Right lobe of liver (tissue), 6 donors: ENCODE measurements at regions not wholly inside any gene's neighbourhood (a gene's known extent, or its start where the extent isn't known, plus 50 kb on each side); places are given as distances from the start of the nearest gene placed in this dataset.
A peak's percentile ranks its signal among the peaks of the same experiment; 100 is the strongest.

Source experiments
- ATAC-seq, 4 donors: fragments of 200-7000 bp; cut with Tn5 transposase; one replicate each; pipeline ENCODE4 v1.9.1; 2020; ENCODE audit warnings: mild to moderate bottlenecking in 4 of 4, moderate library complexity in 4 of 4
- DNase-seq, 3 donors: peaks; one replicate each; pipeline ENCODE4 v3.0.0-alpha.2; 2020
- H3K27ac ChIP-seq, 3 donors: fragments of 200-600 bp; one replicate each; pipeline ENCODE4 v1.8.0; 2022
- H3K27me3 ChIP-seq, 2 donors: fragments of 200-600 bp; one replicate each; pipeline ENCODE4 v1.8.0; 2022
- H3K36me3 ChIP-seq, 4 donors: fragments of 200-600 bp; sonication (generic) in 1 of 4; one replicate each; pipeline versions ENCODE4 v1.5.1 to v1.8.0; 2017 to 2022; ENCODE audit warnings: control low read depth in 1 of 4
- H3K4me1 ChIP-seq, 4 donors: fragments of 200-600 bp; sonication (generic) in 1 of 4; one replicate each; pipeline versions ENCODE4 v1.5.1 to v1.8.0; 2017 to 2022; ENCODE audit warnings: control low read depth in 1 of 4
- H3K4me3 ChIP-seq, 3 donors: fragments of 200-600 bp; one replicate each; pipeline ENCODE4 v1.8.0; 2022
- H3K9me3 ChIP-seq, 4 donors: fragments of 200-600 bp; sonication (generic) in 1 of 4; one replicate each; pipeline versions ENCODE4 v1.5.1 to v1.8.0; 2017 to 2022; ENCODE audit warnings: control low read depth in 1 of 4
- POLR2A ChIP-seq: fragments of 450-650 bp; IDR thresholded peaks from one replicate; pipeline ENCODE4 v1.6.1; 2017; ENCODE audit warnings: antibody characterized with exemption, mild to moderate bottlenecking
- WGBS: methylation state at CpG from one replicate; pipeline ENCODE4 v1.1.6; 2018; ENCODE audit warnings: low coverage, low lambda C conversion rate; ENCODE audit not compliant: insufficient coverage; ENCODE audit errors: missing lambda C conversion rate; 5-methylcytosine and 5-hydroxymethylcytosine counted together
- intact Hi-C, 2 donors: fragments of 100-400 bp; cut with DNase I; formaldehyde crosslinking; loops; one replicate each; pipeline versions ENCODE4 v1.11.2 to v1.14.1; 2022
- TF ChIP-seq, protein P1 (sequence below), 4 donors: fragments of 200-600 bp in 3 of 4; fragments of 450-650 bp in 1 of 4; IDR thresholded peaks; one replicate each; pipeline versions ENCODE4 v1.5.1 to v1.8.0; 2016 to 2022; ENCODE audit warnings: antibody characterized with exemption in 4 of 4, mild to moderate bottlenecking in 2 of 4
- donor health status: DM: no; HTN: yes; CAD: no.
- donor health status: DM: no; HTN: no; CAD: no.
- donor health status: DM: no; HTN: no; CAD: no.
- donor health status: DM: no; HTN: yes; CAD: no.
- donor health status: DM: no; HTN: yes; CAD: no.

DNA sequence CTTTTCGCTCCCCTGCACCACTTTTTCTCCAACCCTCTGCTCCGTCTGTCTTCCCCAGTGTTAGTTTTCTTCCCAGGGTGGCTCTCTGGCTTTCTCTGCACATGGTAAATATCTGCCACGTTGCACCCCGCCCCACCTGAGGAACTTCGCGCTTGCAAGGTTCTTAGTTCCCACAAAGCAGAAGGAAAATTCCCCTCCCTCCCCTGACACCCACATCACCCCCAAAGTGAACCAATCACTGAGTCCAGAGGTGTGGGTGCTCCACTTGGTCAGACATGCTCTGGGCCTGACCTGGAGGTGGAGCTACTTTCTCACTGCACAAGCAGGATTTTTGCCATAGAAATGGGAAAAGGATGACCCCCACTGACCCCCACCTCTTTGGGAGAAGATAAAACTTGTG is 415.0 kb downstream of the FUT8 start:
- WGBS = 33% methylated on average over 6 of the region's 6 CpGs
- ATAC-seq = no peak

GRCh38 chr14:65828396-65828795 is 415.9 kb downstream of the FUT8 start:
- no peaks in the 10 kb centered on the region for H3K4me1 ChIP-seq
- no peak overlapping the region for H3K27ac ChIP-seq
- no peaks in the 10 kb centered on the region for H3K9me3 ChIP-seq
- 15% methylated on average over 2 of the region's 4 CpGs for WGBS
- no peak for ATAC-seq
- no peaks in the 10 kb centered on the region for H3K36me3 ChIP-seq
- TF ChIP-seq POLR2A = no peak
- TF ChIP-seq, protein P1, sequence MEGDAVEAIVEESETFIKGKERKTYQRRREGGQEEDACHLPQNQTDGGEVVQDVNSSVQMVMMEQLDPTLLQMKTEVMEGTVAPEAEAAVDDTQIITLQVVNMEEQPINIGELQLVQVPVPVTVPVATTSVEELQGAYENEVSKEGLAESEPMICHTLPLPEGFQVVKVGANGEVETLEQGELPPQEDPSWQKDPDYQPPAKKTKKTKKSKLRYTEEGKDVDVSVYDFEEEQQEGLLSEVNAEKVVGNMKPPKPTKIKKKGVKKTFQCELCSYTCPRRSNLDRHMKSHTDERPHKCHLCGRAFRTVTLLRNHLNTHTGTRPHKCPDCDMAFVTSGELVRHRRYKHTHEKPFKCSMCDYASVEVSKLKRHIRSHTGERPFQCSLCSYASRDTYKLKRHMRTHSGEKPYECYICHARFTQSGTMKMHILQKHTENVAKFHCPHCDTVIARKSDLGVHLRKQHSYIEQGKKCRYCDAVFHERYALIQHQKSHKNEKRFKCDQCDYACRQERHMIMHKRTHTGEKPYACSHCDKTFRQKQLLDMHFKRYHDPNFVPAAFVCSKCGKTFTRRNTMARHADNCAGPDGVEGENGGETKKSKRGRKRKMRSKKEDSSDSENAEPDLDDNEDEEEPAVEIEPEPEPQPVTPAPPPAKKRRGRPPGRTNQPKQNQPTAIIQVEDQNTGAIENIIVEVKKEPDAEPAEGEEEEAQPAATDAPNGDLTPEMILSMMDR (IDR thresholded peaks at IDR 0.05) = no peak
- H3K4me3 ChIP-seq = no peak overlapping the region
- H3K27me3 ChIP-seq = no peaks in the 10 kb centered on the region
- DNase-seq = no peak
- intact Hi-C loops = loop anchor here (10.0 kb wide), 3 partner anchors 414 to 664 kb away; partner anchors contain the start of gene FUT8 (in 1 of the 2)

More for the DNA sequence above, 415.0 kb downstream of the FUT8 start:
- H3K27me3 ChIP-seq = no peaks in the 10 kb centered on the region
- no peak for TF ChIP-seq POLR2A
- TF ChIP-seq, protein P1 (IDR thresholded peaks at IDR 0.05) = no peak
- DNase-seq = no peak
- H3K27ac ChIP-seq = no peak overlapping the region
- no peaks in the 10 kb centered on the region for H3K4me1 ChIP-seq
- intact Hi-C loops = loop anchor here (10.0 kb wide), 3 partner anchors 413 to 663 kb away; partner anchors contain the start of gene FUT8 (in 1 of the 2)
- no peak overlapping the region for H3K4me3 ChIP-seq
- H3K36me3 ChIP-seq = no peaks in the 10 kb centered on the region
- H3K9me3 ChIP-seq = no peaks in the 10 kb centered on the region

- DNase-seq = no peak
- TF ChIP-seq POLR2A = no peak
- TF ChIP-seq, protein P1 (IDR thresholded peaks at IDR 0.05) = peak in 3 of 4 donors; percentile 5 to 13 (median 12)
- Histone ChIP-seq H3K4me1 (no peaks in the 10 kb centered on the region), H3K4me3 (no peak overlapping the region), H3K27ac (no peak overlapping the region), H3K9me3 (no peaks in the 10 kb centered on the region), H3K27me3 (no peaks in the 10 kb centered on the region), H3K36me3 (no peaks in the 10 kb centered on the region)
- WGBS = 45% methylated on average over 8 of the region's 10 CpGs
- intact Hi-C loops = no loop called here
- no peak for ATAC-seq
These were observed 420.1 kb downstream of the FUT8 start for GRCh38 chr14:65832431-65833266.

DNA sequence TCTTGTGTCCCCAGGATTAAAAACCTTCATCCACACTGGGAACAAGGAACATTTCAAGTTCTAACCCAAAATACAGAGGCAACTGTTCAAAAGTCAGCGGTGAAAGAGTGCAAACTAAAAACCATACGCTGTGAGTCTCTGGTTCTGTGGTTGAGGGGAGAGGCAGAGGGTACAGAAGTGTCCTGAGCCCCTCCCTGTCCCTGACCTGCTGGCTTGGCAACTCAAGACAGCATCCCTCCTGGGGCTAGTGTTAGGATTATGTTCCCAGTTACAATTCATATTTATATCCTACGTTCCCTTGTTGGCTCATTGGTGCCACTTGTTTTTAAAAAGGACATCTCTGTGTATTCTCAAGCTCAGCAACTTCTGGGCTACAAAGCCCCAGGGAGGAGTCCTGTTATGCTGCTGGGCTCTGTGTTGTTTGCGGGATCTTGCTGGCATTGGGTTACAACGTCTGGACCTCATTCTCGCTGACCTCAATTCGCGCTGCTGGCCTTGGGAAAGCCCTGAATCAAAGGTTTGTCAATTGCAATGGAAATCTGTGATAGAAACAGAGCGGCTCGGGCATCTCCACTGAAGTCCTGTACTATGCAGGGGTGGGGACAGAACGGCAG is 420.8 kb downstream of the FUT8 start:
- H3K27me3 ChIP-seq = no peaks in the 10 kb centered on the region

More for the DNA sequence above, 420.8 kb downstream of the FUT8 start:
- no peaks in the 10 kb centered on the region for H3K9me3 ChIP-seq
- no peaks in the 10 kb centered on the region for H3K36me3 ChIP-seq
- TF ChIP-seq, protein P1 (IDR thresholded peaks at IDR 0.05) = no peak
- TF ChIP-seq POLR2A = no peak
- H3K27ac ChIP-seq = no peak overlapping the region
- ATAC-seq (no peak), DNase-seq (no peak)
- intact Hi-C loops = no loop called here
- H3K4me3 ChIP-seq = no peak overlapping the region
- no peaks in the 10 kb centered on the region for H3K4me1 ChIP-seq
- 80% methylated on average over 11 of the region's 11 CpGs for WGBS
